ENCODE measurements at regions not wholly inside any gene's neighbourhood (a gene's known extent, or its start where the extent isn't known, plus 50 kb on each side); places are given as distances from the start of the nearest gene placed in this dataset.

DNA sequence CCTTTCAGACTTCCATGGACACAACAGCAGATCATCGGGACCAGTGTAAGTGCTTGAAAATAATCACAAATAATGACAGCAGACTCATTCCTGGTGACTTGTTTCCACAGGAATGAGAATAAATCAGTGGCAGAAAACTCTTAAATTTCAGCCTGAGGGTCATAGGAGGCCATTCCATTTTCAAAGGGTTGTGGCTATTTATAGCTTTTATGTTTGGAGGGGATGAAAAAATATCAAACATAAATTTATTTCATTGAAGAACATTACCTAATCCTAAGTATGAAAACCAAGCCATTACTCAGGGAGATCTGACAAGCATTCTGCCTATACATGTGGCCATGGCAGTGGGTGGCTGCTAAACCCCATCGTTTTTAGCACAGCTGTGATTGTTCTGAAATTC, 173.6 kb upstream of the CNR1 start:
- H3K9me3 Mint-ChIP-seq (ENCODE audit: insufficient read depth) = no peaks in the 10 kb centered on the region
- no peak for DNase-seq
- no peak for TF ChIP-seq EZH2 (IDR thresholded peaks at IDR 0.05; ENCODE audit: borderline replicate concordance, insufficient read depth, low read depth, low read length, poor library complexity, severe bottlenecking)
- TF ChIP-seq, protein P1, sequence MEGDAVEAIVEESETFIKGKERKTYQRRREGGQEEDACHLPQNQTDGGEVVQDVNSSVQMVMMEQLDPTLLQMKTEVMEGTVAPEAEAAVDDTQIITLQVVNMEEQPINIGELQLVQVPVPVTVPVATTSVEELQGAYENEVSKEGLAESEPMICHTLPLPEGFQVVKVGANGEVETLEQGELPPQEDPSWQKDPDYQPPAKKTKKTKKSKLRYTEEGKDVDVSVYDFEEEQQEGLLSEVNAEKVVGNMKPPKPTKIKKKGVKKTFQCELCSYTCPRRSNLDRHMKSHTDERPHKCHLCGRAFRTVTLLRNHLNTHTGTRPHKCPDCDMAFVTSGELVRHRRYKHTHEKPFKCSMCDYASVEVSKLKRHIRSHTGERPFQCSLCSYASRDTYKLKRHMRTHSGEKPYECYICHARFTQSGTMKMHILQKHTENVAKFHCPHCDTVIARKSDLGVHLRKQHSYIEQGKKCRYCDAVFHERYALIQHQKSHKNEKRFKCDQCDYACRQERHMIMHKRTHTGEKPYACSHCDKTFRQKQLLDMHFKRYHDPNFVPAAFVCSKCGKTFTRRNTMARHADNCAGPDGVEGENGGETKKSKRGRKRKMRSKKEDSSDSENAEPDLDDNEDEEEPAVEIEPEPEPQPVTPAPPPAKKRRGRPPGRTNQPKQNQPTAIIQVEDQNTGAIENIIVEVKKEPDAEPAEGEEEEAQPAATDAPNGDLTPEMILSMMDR (IDR thresholded peaks at IDR 0.05) = no peak

DNA sequence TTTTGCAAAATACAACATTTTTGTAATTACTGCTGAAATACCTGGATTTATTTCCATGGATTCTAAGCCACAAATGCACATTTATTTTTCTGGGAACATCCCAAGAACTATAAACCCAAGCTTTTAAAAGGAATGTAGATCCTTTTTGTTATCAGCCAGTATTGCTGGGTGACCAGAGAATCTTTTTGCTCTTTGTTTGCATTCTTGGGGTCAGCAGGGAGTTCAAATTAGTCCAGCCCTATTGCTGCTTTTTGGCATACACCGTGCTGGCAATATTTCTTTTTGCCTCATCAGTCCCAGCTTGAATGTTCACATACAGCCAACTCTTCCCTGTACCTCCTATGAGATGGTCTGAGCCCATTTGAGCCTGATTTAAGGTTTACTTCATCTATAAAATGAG, 155.2 kb upstream of the CNR1 start:
- Histone ChIP-seq H3K9ac (ENCODE audit: low read length) (no peak overlapping the region), H3K9me3 (ENCODE audit: control extremely low read depth in 1 of 3, control insufficient read depth in 2 of 3, insufficient read depth in 1 of 3, low read length in 2 of 3) (no peaks in the 10 kb centered on the region), H3K27me3 (replicated peaks in 1 of 4; ENCODE audit: control extremely low read depth in 1 of 4, control insufficient read depth in 3 of 4, insufficient read depth in 4 of 4, low read length in 3 of 4) (peaks cover 0 to 3% (median 1%) of the 10 kb centered on the region in 4 experiments), H3K27ac (ENCODE audit: low read length in 2 of 2) (no peak overlapping the region), H3K36me3 (replicated peaks in 1 of 2; ENCODE audit: control extremely low read depth in 1 of 2, control insufficient read depth in 1 of 2, extremely low read depth in 1 of 2, insufficient read depth in 2 of 2, low read length in 1 of 2) (no peaks in the 10 kb centered on the region), H2AFZ (ENCODE audit: insufficient read depth, low read depth, low read length, poor library complexity, severe bottlenecking) (no peak overlapping the region), H4K20me1 (ENCODE audit: control insufficient read depth, insufficient read depth, low read length, poor library complexity, severe bottlenecking) (no peaks in the 10 kb centered on the region), H3K4me2 (replicated peaks; ENCODE audit: low read depth, low read length, poor library complexity, severe bottlenecking) (no peak overlapping the region), H3K4me1 (ENCODE audit: control insufficient read depth in 2 of 2, insufficient read depth in 2 of 2, low read length in 2 of 2) (peaks cover 0 to 6% of the 10 kb centered on the region in 2 donors), H3K79me2 (ENCODE audit: control insufficient read depth, insufficient read depth, low read length) (no peaks in the 10 kb centered on the region), H3K4me3 (ENCODE audit: control extremely low read depth in 1 of 5, extremely low read depth in 1 of 5, insufficient read depth in 1 of 5, low read depth in 2 of 5, low read length in 4 of 5) (no peak overlapping the region)
- intact Hi-C loops (cut with micrococcal nuclease) = no loop called here
- 100% methylated on average over 1 of the region's 1 CpG for WGBS (ENCODE audit: insufficient coverage)
- Mint-ChIP-seq H3K4me1 (peaks cover 4% of the 10 kb centered on the region), H3K4me3 (no peak overlapping the region), H3K27me3 (peaks cover 39% of the 10 kb centered on the region), H3K27ac (no peak overlapping the region), H3K9me3 (ENCODE audit: insufficient read depth) (no peaks in the 10 kb centered on the region)
- DNase-seq (no peak), ATAC-seq (ENCODE audit: low read depth) (no peak)
- CTCF ChIA-PET = no interaction called here
- TF ChIP-seq, protein P1 (IDR thresholded peaks at IDR 0.05) = no peak
- TF ChIP-seq EZH2 (IDR thresholded peaks at IDR 0.05; ENCODE audit: borderline replicate concordance, insufficient read depth, low read depth, low read length, poor library complexity, severe bottlenecking) = no peak
- POLR2A ChIA-PET = no interaction called here

More for the DNA sequence above, 173.6 kb upstream of the CNR1 start:
- H3K4me1 Mint-ChIP-seq = no peaks in the 10 kb centered on the region
- Histone ChIP-seq H3K27me3 (replicated peaks in 1 of 4; ENCODE audit: control extremely low read depth in 1 of 4, control insufficient read depth in 3 of 4, insufficient read depth in 4 of 4, low read length in 3 of 4) (no peaks in the 10 kb centered on the region), H3K4me3 (ENCODE audit: control extremely low read depth in 1 of 5, extremely low read depth in 1 of 5, insufficient read depth in 1 of 5, low read depth in 2 of 5, low read length in 4 of 5) (no peak overlapping the region), H2AFZ (ENCODE audit: insufficient read depth, low read depth, low read length, poor library complexity, severe bottlenecking) (no peak overlapping the region), H3K27ac (ENCODE audit: low read length in 2 of 2) (no peak overlapping the region), H3K36me3 (replicated peaks in 1 of 2; ENCODE audit: control extremely low read depth in 1 of 2, control insufficient read depth in 1 of 2, extremely low read depth in 1 of 2, insufficient read depth in 2 of 2, low read length in 1 of 2) (no peaks in the 10 kb centered on the region), H3K9ac (ENCODE audit: low read length) (no peak overlapping the region), H4K20me1 (ENCODE audit: control insufficient read depth, insufficient read depth, low read length, poor library complexity, severe bottlenecking) (no peaks in the 10 kb centered on the region), H3K79me2 (ENCODE audit: control insufficient read depth, insufficient read depth, low read length) (no peaks in the 10 kb centered on the region), H3K4me2 (replicated peaks; ENCODE audit: low read depth, low read length, poor library complexity, severe bottlenecking) (no peak overlapping the region), H3K4me1 (ENCODE audit: control insufficient read depth in 2 of 2, insufficient read depth in 2 of 2, low read length in 2 of 2) (no peaks in the 10 kb centered on the region), H3K9me3 (ENCODE audit: control extremely low read depth in 1 of 3, control insufficient read depth in 2 of 3, insufficient read depth in 1 of 3, low read length in 2 of 3) (no peaks in the 10 kb centered on the region)
- 100% methylated on average over 1 of the region's 2 CpGs for WGBS (ENCODE audit: insufficient coverage)
- H3K27me3 Mint-ChIP-seq = peaks cover 3% of the 10 kb centered on the region
- no peak overlapping the region for H3K27ac Mint-ChIP-seq
- intact Hi-C loops (cut with micrococcal nuclease) = no loop called here
- ChIA-PET POLR2A (no interaction called here), CTCF (no interaction called here)
- no peak for ATAC-seq (ENCODE audit: low read depth)
- no peak overlapping the region for H3K4me3 Mint-ChIP-seq

All from B cell (primary cell).